Stomach (tissue), 8 donors: ENCODE measurements at regions not wholly inside any gene's neighbourhood (a gene's known extent, or its start where the extent isn't known, plus 50 kb on each side); places are given as distances from the start of the nearest gene placed in this dataset.

Source experiments
- DNase-seq, 2 donors: peaks; one replicate each; pipeline versions ENCODE4 v3.0.0 to v3.0.0-alpha.2; 2013 to 2019
- H3K27ac ChIP-seq, 5 donors: fragments of 200-600 bp in 4 of 5; sonication (generic) in 4 of 5; one replicate each; pipeline ENCODE4 v1.5.1; 2013 to 2019; ENCODE audit warnings: mild to moderate bottlenecking in 1 of 5, moderate library complexity in 1 of 5
- H3K27me3 ChIP-seq, 3 donors: fragments of 200-600 bp; sonication (generic); one replicate each; pipeline ENCODE4 v1.5.1; 2017 to 2019; ENCODE audit warnings: mixed run types in 1 of 3
- H3K36me3 ChIP-seq, 4 donors: fragments of 200-600 bp; sonication (generic); 1 replicate in 3 of 4; 2 replicates in 1 of 4; pipeline ENCODE4 v1.5.1; 2016 to 2019
- H3K4me1 ChIP-seq, 4 donors: fragments of 200-600 bp; sonication (generic); one replicate each; pipeline ENCODE4 v1.5.1; 2016 to 2019
- H3K4me3 ChIP-seq, 4 donors: fragments of 200-600 bp; sonication (generic) in 3 of 4; one replicate each; pipeline ENCODE4 v1.5.1; 2016 to 2019; ENCODE audit warnings: mild to moderate bottlenecking in 1 of 4
- H3K9me3 ChIP-seq, 4 donors: fragments of 200-600 bp; sonication (generic); one replicate each; pipeline ENCODE4 v1.5.1; 2016 to 2019
- CTCF ChIP-seq, 7 experiments: fragments of 450-650 bp in 4 of 7; fragments of 200-600 bp in 3 of 7; sonication (generic) in 3 of 7; IDR thresholded peaks; one replicate each; pipeline ENCODE4 v1.5.1; 2016 to 2019; ENCODE audit warnings: antibody characterized with exemption in 7 of 7, control low read depth in 2 of 7, mild to moderate bottlenecking in 1 of 7
- EP300 ChIP-seq: sonication (generic); formaldehyde crosslinking; IDR thresholded peaks from one replicate; pipeline ENCODE4 v1.6.1; 2017; ENCODE audit warnings: antibody characterized with exemption
- POLR2A ChIP-seq, 4 donors: fragments of 450-650 bp; IDR thresholded peaks; one replicate each; pipeline ENCODE4 v1.6.1; 2016; ENCODE audit warnings: antibody characterized with exemption in 4 of 4, control low read depth in 2 of 4, mild to moderate bottlenecking in 1 of 4, moderate library complexity in 1 of 4
- POLR2AphosphoS5 ChIP-seq, 3 donors: sonication (generic); formaldehyde crosslinking; IDR thresholded peaks; one replicate each; pipeline ENCODE4 v1.6.1; 2016; ENCODE audit warnings: antibody characterized with exemption in 3 of 3
- WGBS, 5 donors: extraction: QIAGEN DNeasy Blood & Tissue Kit in 3 of 5; methylation state at CpG; one replicate each; pipeline versions ENCODE4 v1.1.5 to v1.1.7; 2013 to 2018; 5-methylcytosine and 5-hydroxymethylcytosine counted together
- intact Hi-C: fragments of 100-400 bp; cut with DNase I; formaldehyde crosslinking; loops from one replicate; pipeline ENCODE4 v1.15.1; 2023; ENCODE audit warnings: low total_unique reads
- donor health status: healthy with polysubstance abuse.
- donor health status: Bipolar disorder and iron deficiency.
- donor health status: healthy.

GRCh38 chr16:73778887-73779286, 517.7 kb upstream of the PSMD7 start:
- Histone ChIP-seq H3K4me3 (no peak overlapping the region), H3K36me3 (no peaks in the 10 kb centered on the region), H3K9me3 (peaks cover 0 to 11% (median 0%) of the 10 kb centered on the region in 4 donors), H3K4me1 (no peaks in the 10 kb centered on the region), H3K27ac (no peak overlapping the region), H3K27me3 (no peaks in the 10 kb centered on the region)
- WGBS, 5 donors = 77 to 82% (median 79%) methylated on average over 5 of the region's 5 CpGs
- no peak for TF ChIP-seq EP300
- TF ChIP-seq POLR2AphosphoS5 (IDR thresholded peaks at IDR 0.05) = no peak
- TF ChIP-seq POLR2A (IDR thresholded peaks at IDR 0.05) = no peak
- no peak for TF ChIP-seq CTCF (IDR thresholded peaks at IDR 0.05)
- intact Hi-C loops = no loop called here
- no peak for DNase-seq

- H3K27ac ChIP-seq = no peak overlapping the region
- H3K4me3 ChIP-seq = peak overlapping the region in 1 of 4 donors; percentile 11
- intact Hi-C loops = no loop called here
- DNase-seq = no peak
- no peak for TF ChIP-seq CTCF (IDR thresholded peaks at IDR 0.05)
- no peak for TF ChIP-seq POLR2A (IDR thresholded peaks at IDR 0.05)
- TF ChIP-seq POLR2AphosphoS5 (IDR thresholded peaks at IDR 0.05) = no peak
- TF ChIP-seq EP300 = no peak
- WGBS, 5 donors = 70 to 82% (median 78%) methylated on average over 10 of the region's 10 CpGs
- H3K27me3 ChIP-seq = no peaks in the 10 kb centered on the region
- H3K36me3 ChIP-seq = no peaks in the 10 kb centered on the region
- H3K4me1 ChIP-seq = no peaks in the 10 kb centered on the region
- H3K9me3 ChIP-seq = no peaks in the 10 kb centered on the region
Observed at GRCh38 chr16:73775841-73776388, 520.7 kb upstream of the PSMD7 start.

- no peaks in the 10 kb centered on the region for H3K27me3 ChIP-seq
- no peak for DNase-seq
- H3K36me3 ChIP-seq = no peaks in the 10 kb centered on the region
- no peaks in the 10 kb centered on the region for H3K9me3 ChIP-seq
- intact Hi-C loops = no loop called here
- TF ChIP-seq POLR2AphosphoS5 (IDR thresholded peaks at IDR 0.05) (no peak), EP300 (no peak), POLR2A (IDR thresholded peaks at IDR 0.05) (no peak), CTCF (IDR thresholded peaks at IDR 0.05) (no peak)
- WGBS, 5 donors = 76 to 92% (median 86%) methylated on average over 4 of the region's 4 CpGs
- no peak overlapping the region for H3K4me3 ChIP-seq
- no peaks in the 10 kb centered on the region for H3K4me1 ChIP-seq
- no peak overlapping the region for H3K27ac ChIP-seq
Observed at GRCh38 chr16:73771196-73772064, 525.2 kb upstream of the PSMD7 start.

- DNase-seq = no peak
- no peaks in the 10 kb centered on the region for H3K36me3 ChIP-seq
- no peaks in the 10 kb centered on the region for H3K9me3 ChIP-seq
- H3K4me3 ChIP-seq = no peak overlapping the region
- 50 to 57% (median 55%) methylated on average over 3 of the region's 3 CpGs for WGBS, 5 donors
- H3K27ac ChIP-seq = no peak overlapping the region
- no peaks in the 10 kb centered on the region for H3K27me3 ChIP-seq
- TF ChIP-seq EP300 (no peak), CTCF (IDR thresholded peaks at IDR 0.05) (no peak), POLR2A (IDR thresholded peaks at IDR 0.05) (no peak), POLR2AphosphoS5 (IDR thresholded peaks at IDR 0.05) (no peak)
- no peaks in the 10 kb centered on the region for H3K4me1 ChIP-seq
- intact Hi-C loops = no loop called here
Observed at GRCh38 chr16:73768786-73769203, 527.8 kb upstream of the PSMD7 start.
